ENCODE measurements at regions not wholly inside any gene's neighbourhood (a gene's known extent, or its start where the extent isn't known, plus 50 kb on each side); places are given as distances from the start of the nearest gene placed in this dataset.

- H3K27me3 ChIP-seq, result no peaks in the 10 kb centered on the region
- TF ChIP-seq CTCF (IDR thresholded peaks at IDR 0.05) (no peak), POLR2AphosphoS5 (IDR thresholded peaks at IDR 0.05; ENCODE audit: insufficient read depth in 1 of 2, low read depth in 1 of 2) (peak in 1 of 2 donors; percentile 53), POLR2A (IDR thresholded peaks at IDR 0.05) (no peak)
- no peak for DNase-seq (ENCODE audit: extremely low spot score in 2 of 2)
- H3K9me3 ChIP-seq, result no peaks in the 10 kb centered on the region
- intact Hi-C loops (cut with DNase I), result no loop called here
- H3K36me3 ChIP-seq, result no peaks in the 10 kb centered on the region
- H3K27ac ChIP-seq, result peak overlapping the region; percentile 31
- peaks cover 40% of the 10 kb centered on the region for H3K4me1 ChIP-seq
- H3K4me3 ChIP-seq, result no peak overlapping the region
Observed at GRCh38 chr9:108552459-108553040, 303.2 kb downstream of the ACTL7B start.

- Histone ChIP-seq H3K4me3 (no peak overlapping the region), H3K36me3 (no peaks in the 10 kb centered on the region), H3K27ac (peak overlapping the region; percentile 56), H3K9me3 (no peaks in the 10 kb centered on the region), H3K4me1 (peaks cover 40% of the 10 kb centered on the region), H3K27me3 (no peaks in the 10 kb centered on the region)
- intact Hi-C loops (cut with DNase I), result no loop called here
- no peak for DNase-seq (ENCODE audit: extremely low spot score in 2 of 2)
- TF ChIP-seq POLR2A (IDR thresholded peaks at IDR 0.05), result no peak
- peak; percentile 48 to 78 for TF ChIP-seq POLR2AphosphoS5 (IDR thresholded peaks at IDR 0.05; ENCODE audit: insufficient read depth in 1 of 2, low read depth in 1 of 2)
Observed at GRCh38 chr9:108551030-108551841, 304.6 kb downstream of the ACTL7B start.

GRCh38 chr9:108550106-108550505 lies 305.7 kb downstream of the ACTL7B start:
- H3K36me3 ChIP-seq, result no peaks in the 10 kb centered on the region
- H3K9me3 ChIP-seq, result no peaks in the 10 kb centered on the region
- intact Hi-C loops (cut with DNase I), result no loop called here
- H3K27ac ChIP-seq, result peak overlapping the region; percentile 56
- no peak overlapping the region for H3K4me3 ChIP-seq
- peaks cover 40% of the 10 kb centered on the region for H3K4me1 ChIP-seq
- H3K27me3 ChIP-seq, result no peaks in the 10 kb centered on the region
- DNase-seq (ENCODE audit: extremely low spot score in 2 of 2), result no peak
- TF ChIP-seq POLR2A (IDR thresholded peaks at IDR 0.05) (no peak), CTCF (IDR thresholded peaks at IDR 0.05) (no peak), POLR2AphosphoS5 (IDR thresholded peaks at IDR 0.05; ENCODE audit: insufficient read depth in 1 of 2, low read depth in 1 of 2) (no peak)

- Histone ChIP-seq H3K9me3 (no peaks in the 10 kb centered on the region), H3K27me3 (no peaks in the 10 kb centered on the region), H3K36me3 (no peaks in the 10 kb centered on the region), H3K27ac (no peak overlapping the region), H3K4me3 (no peak overlapping the region), H3K4me1 (peaks cover 40% of the 10 kb centered on the region)
- DNase-seq (ENCODE audit: extremely low spot score in 2 of 2), result no peak
- intact Hi-C loops (cut with DNase I), result no loop called here
- no peak for TF ChIP-seq CTCF (IDR thresholded peaks at IDR 0.05)
- TF ChIP-seq POLR2AphosphoS5 (IDR thresholded peaks at IDR 0.05; ENCODE audit: insufficient read depth in 1 of 2, low read depth in 1 of 2), result peak in 1 of 2 donors; percentile 67
- no peak for TF ChIP-seq POLR2A (IDR thresholded peaks at IDR 0.05)
Observed at GRCh38 chr9:108549184-108549583, 306.6 kb downstream of the ACTL7B start.

GRCh38 chr9:108547411-108548135 lies 308.2 kb downstream of the ACTL7B start:
- intact Hi-C loops (cut with DNase I), result no loop called here
- Histone ChIP-seq H3K9me3 (no peaks in the 10 kb centered on the region), H3K4me3 (no peak overlapping the region), H3K27me3 (no peaks in the 10 kb centered on the region), H3K36me3 (no peaks in the 10 kb centered on the region), H3K27ac (no peak overlapping the region), H3K4me1 (peaks cover 25% of the 10 kb centered on the region)
- DNase-seq (ENCODE audit: extremely low spot score in 2 of 2), result no peak
- no peak for TF ChIP-seq POLR2A (IDR thresholded peaks at IDR 0.05)
- no peak for TF ChIP-seq CTCF (IDR thresholded peaks at IDR 0.05)
- TF ChIP-seq POLR2AphosphoS5 (IDR thresholded peaks at IDR 0.05; ENCODE audit: insufficient read depth in 1 of 2, low read depth in 1 of 2), result no peak

Data from vagina (tissue), 2 donors.